GM19193 (cell line): ENCODE measurements at regions not wholly inside any gene's neighbourhood (a gene's known extent, or its start where the extent isn't known, plus 50 kb on each side); places are given as distances from the start of the nearest gene placed in this dataset.

Experiments
- POLR2A ChIP-seq: IDR thresholded peaks from 4 replicates; pipeline ENCODE4 v1.6.1; 2011; ENCODE audit not compliant: insufficient read depth, insufficient read length; ENCODE audit errors: extremely low read depth

DNA sequence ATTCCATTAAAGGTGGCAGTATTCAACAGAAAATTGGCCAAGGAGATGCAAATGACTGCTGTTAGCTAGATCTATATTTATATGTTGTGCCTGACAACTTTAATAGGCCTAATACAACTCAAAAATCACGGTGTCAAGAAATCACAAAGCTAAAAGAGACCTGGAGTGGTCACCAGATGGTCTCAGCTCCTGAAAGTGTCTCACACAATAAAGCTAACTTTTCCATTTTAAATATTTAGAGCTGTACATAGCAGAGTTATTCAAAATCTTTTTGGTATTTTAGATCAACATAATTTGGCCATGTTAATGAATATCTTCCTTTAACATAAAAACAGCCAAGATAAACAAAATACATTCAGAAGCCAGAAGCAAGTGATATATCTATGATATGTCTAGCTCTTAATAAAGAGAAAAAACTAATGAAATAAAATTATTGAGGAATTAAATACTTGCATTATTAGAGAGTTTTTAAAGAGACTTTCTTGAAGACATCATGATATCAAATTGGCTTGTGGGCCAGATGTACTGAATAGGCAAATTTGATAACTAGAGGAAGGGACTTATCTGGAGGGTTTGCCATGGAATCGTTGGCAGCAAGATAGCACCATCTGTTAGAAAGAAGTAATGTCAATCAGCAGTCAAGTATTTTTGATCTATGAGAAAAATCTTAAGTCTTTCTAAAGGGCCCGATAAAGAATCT is 84.9 kb upstream of the SCAF8 start:
- no peak for TF ChIP-seq POLR2A

DNA sequence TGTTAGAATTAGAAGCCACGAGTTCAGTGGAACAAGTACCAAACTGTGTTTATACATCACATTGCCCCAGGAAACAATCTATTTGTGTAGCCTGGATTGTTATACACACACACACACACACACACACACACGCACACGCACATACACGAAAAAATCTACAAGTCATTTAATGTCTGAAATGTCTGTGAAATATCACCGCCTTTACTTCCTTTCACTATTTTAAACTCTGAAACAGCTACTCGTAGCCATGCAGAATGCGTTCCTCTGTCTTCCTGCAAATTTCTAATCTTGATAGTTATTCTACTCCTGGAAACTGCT is 84.4 kb upstream of the SCAF8 start:
- TF ChIP-seq POLR2A: no peak

DNA sequence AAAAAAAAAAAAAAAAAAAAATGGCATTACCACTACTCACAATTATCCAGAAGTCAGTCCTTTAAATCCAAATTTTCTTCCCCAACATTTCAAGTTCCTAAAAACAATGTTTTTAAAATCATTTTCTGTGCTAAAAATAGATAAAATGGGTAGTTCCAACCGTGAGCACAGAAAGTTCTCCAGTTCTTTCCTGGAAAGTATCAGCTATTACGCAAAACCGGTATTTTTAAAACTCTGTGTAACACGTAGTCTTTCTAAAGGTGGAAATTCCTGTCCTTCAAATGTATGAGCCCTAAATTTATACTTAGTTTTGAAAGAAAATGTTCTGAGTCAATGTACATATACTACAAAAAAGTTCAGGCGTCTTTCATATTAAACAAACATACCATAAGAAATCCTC is 83.5 kb upstream of the SCAF8 start:
- TF ChIP-seq POLR2A: no peak

DNA sequence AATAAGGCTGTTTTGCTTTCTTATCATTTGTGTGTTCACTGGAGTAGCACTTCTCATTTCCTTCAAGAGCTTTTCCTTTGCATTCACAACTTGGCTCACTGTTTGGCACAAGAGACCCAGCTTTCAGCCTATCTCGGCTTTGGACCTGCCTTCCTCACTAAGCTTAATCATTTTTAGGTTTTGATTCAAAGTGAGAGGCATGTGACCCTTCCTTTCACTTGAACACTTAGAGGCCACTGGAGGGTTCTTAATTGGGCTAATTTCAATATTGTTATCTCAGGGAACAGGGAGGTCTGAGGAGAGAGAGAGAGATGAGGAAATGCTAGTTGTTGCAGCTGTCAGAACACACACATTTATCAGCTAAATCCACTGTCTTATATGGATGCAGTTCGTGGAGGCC is 82.9 kb upstream of the SCAF8 start:
- TF ChIP-seq POLR2A: no peak

DNA sequence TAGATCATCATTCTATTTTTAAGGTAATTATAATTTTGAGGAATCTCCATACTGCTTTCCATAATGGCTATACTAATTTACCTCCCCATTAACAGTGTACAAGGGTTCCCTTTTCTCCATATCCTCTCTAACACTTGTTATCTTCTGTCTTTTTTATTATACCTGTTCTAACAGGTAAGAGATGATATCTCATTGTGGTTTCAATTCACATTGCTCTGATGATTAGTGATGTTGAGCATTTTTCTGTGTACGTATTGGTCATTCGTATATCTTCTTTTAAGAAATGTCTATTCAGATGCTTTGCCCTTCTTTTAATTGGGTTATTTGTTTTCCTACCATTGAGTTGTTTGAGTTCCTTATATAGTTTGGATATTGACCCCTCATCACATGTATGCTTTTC is 81.6 kb upstream of the SCAF8 start:
- TF ChIP-seq POLR2A: no peak

DNA sequence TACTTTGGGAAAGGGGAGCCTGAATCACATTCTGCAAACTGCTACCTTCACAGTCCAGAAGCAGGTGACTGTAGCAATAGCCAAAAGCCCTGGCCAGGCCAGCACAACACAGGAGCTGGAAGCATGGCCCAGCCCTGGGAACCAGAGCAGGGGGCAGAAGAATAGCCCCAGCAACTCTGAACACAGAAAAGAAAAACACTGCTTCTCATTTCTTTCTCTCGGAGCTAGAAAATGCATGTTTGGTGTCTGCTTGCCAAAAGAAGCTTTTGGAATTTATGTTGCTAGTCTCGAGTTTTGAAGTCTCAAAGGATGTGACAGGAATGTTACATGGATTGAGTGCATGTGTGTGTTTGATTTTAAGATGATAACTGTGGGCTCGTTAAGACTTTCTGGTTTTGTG is 79.8 kb upstream of the SCAF8 start:
- no peak for TF ChIP-seq POLR2A

DNA sequence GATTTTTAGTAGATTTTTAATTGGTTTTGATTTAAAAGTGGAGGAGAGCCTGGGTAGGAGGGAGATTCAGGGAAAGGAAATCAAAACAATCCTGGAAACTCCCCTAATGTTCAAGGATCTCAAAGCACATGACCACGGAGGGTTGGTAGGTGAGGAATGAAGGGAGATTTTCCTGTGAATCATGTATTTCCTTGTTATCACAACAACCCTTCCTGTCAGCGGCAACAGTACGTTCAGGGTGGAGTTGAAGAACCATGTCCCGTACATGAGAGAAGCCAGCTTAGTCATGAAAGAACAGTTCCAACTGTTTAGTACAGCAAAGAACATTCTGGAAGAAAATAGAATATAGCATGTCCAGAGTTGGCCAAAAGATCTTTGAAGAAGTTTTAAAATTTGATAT is 79.4 kb upstream of the SCAF8 start:
- TF ChIP-seq POLR2A: no peak

DNA sequence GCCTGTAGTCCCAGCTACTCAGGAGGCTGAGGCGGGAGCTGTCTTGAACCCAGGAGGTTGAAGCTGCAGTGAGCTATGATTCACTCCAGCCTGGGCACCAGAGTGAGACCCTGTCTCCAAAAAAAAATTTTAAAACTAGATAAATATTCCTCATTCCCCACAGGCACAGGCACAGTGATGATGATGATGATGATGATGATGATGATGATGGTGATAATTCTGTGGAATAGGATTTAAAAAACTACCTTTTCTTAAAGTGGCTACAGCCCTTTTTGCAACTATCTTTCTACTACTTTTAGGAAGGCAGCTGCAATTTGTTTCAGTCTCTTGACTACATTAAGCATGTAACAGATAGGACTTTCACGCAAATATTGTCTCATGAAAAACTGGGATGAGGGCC is 76.6 kb upstream of the SCAF8 start:
- TF ChIP-seq POLR2A: no peak

DNA sequence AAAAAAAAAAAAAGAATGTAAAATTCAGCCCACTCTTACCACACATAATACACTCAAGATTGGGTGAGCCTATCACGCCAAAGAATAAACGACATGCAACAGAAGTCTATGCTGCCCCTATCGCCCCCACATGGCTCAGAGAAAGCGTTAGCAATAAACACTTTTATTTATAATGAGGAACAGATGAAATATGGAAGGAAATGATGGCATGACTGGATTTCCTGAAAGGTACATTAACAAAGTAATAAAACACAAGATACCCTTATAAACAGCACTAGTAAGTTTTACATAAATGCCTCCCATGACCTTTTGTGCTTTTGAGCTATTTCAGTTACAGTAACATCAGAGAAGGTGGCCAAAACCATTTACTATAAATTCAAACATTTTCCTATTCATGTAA is 71.4 kb upstream of the SCAF8 start:
- no peak for TF ChIP-seq POLR2A

DNA sequence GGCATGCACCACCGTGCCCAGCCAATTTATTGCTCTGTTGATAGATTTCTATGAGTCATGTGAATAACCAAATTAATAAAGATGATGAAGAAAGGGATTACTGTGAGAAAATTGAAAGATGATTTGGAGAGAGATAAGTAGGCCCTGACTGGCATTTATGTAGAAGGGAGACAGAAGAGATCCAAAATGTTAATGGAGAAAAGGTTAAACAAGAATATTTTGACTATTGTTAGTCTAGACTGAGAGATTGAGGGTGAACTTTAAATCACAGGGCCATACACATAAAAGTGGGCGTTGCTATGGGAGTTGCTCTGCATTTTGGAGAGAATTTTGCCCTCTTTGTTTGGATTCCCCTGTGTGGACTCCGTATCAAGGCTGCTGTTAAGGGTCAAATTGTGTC is 68.9 kb upstream of the SCAF8 start:
- TF ChIP-seq POLR2A: no peak

DNA sequence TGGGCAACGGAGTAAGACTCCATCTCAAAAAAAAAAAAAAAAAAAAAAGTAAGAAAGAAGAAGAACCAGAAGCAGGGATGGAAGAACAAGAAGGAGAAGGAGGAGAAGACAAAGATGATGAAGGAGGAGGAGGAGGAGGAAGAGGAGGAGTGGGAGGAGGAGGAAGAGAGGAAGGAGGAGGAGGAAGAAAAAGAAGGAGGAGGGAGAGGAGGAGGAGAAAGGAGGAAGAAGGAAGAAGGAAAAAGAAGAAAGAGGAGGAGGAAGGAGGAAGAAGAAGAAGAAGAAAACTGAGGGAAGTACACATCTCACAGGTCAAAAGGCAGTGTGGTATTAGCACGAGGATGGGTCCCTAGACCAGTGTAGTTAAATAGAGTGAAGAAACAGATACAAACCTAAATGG is 65.1 kb upstream of the SCAF8 start:
- TF ChIP-seq POLR2A: no peak

DNA sequence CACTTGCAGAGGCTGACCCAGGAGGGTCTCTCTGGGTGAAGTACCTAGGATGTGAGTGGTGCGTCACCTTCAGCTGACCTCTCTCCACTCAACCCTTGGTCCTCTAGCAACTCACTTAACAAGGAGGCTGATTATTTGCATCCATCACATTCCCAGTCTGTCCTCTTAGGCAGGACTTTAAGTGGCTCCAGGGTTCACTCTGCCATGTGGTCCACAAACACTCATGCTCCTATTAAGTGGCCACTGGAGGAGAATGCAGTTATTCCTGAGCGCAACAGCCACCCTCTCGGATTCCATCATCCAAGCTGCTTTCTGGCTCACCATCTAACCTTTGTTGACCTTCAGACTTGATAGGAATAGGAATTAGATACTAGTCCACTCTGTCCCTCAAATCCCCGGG is 61.1 kb upstream of the SCAF8 start:
- TF ChIP-seq POLR2A: no peak

DNA sequence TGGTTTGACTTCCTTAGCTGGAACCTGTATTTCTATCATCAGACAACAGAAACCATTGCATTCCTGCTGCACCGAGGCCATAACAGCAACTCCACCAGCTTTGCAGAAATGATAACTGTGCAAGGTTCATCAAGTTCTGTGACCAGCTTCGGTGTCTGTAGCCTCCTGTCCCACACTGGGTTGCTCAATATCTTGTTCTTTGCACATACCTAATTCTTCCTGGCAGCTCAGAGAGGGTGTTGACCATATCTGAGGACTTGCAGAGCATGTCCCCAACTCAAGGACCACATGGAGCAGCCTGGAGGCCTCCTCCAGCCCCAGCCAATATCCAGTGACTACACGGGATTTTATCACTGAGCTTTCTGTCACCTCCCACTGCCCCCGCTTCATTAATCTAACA is 59.3 kb upstream of the SCAF8 start:
- TF ChIP-seq POLR2A: no peak

DNA sequence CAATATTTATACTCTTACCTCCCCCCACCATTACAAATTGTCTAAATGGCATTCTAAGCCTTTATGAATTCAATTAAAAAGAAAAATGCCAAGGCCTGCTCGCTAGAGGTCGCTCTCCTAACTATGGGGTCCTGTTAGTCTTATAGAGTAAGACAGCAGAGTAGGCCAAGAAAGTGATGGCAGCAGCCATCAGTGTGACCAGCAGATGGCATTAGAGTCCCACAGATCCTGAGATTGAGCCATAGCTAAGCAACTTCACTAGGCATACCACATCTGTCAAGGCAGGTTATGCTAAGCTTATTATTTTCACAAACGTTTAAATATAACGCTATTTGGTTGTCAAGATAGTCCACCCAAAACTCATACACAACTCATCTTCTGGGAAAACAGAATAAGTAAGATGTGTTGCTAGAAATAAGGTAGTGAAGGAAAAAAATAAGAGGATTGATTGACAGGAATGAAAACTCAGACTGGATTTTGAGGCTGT is 57.6 kb upstream of the SCAF8 start:
- no peak for TF ChIP-seq POLR2A

DNA sequence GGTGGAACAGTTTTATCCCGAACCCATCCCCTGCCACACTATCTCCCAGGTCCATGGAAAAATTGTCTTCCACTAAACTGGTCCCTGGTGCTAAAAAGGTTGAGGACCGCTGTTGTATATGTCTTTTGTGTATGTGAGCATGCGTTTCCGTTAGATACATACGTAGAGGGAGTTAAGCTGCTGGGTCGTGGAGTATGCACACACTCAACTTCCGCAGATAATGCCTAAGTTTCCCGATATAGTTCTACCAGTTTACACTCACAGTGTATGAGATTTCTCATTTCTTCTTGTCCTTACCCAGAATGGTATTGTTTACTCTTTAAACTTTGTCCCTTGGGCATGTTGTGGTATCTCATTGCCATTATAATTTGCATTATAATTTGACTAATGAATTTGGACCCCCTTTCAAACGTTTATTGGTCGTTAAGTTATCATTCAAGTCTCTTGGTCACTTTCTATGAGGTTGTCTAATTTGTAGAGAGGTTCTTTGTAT is 50.5 kb upstream of the SCAF8 start:
- no peak for TF ChIP-seq POLR2A
